SU-DHL-6 (cell line): ENCODE measurements at regions not wholly inside any gene's neighbourhood (a gene's known extent, or its start where the extent isn't known, plus 50 kb on each side); places are given as distances from the start of the nearest gene placed in this dataset.
"Not testable (repeated sequence)": the region's sequence is repeated elsewhere in the genome, so short reads cannot be mapped to it uniquely, and the experiment has no call there.

Experiments
- H2AFZ ChIP-seq: fragments of 200-600 bp; sonication (generic); 2 replicates; pipeline ENCODE4 v1.6.1; 2014; ENCODE audit warnings: low read depth, mild to moderate bottlenecking, moderate library complexity, mixed read lengths, antibody characterized with exemption, low read length; ENCODE audit not compliant: severe bottlenecking
- H3F3A ChIP-seq: fragments of 200-600 bp; shearing (Covaris generic); 2 replicates; pipeline ENCODE4 v1.6.0; 2016; ENCODE audit warnings: antibody characterized with exemption, mild to moderate bottlenecking; ENCODE audit not compliant: insufficient read depth
- H3K27ac ChIP-seq: fragments of 200-600 bp; sonication (generic); 2 replicates; pipeline ENCODE4 v1.5.1; 2016; ENCODE audit warnings: low read depth, mild to moderate bottlenecking, low read length, moderate library complexity, mixed read lengths
- H3K27me3 ChIP-seq: fragments of 200-600 bp; sonication (generic), shearing (Covaris generic); 2 replicates; pipeline ENCODE4 v1.6.0; 2014; ENCODE audit warnings: mild to moderate bottlenecking, low read length
- H3K36me3 ChIP-seq: fragments of 200-600 bp; sonication (generic); 2 replicates; pipeline ENCODE4 v1.6.1; 2014; ENCODE audit warnings: mild to moderate bottlenecking, low read length, mixed read lengths
- H3K4me2 ChIP-seq: fragments of 300-600, 200-600 bp; shearing (Covaris generic), sonication (generic); 2 replicates; pipeline ENCODE4 v1.6.0; 2014; ENCODE audit warnings: low read length, low read depth, mild to moderate bottlenecking; ENCODE audit not compliant: poor library complexity, severe bottlenecking
- H3K4me3 ChIP-seq: fragments of 200-600 bp; sonication (generic); 2 replicates; pipeline ENCODE4 v1.5.1; 2014; ENCODE audit warnings: antibody characterized with exemption, low read length, mild to moderate bottlenecking, mixed read lengths; ENCODE audit not compliant: insufficient read depth, poor library complexity, severe bottlenecking
- H3K79me2 ChIP-seq: fragments of 200-600 bp; sonication (generic); 2 replicates; pipeline ENCODE4 v1.6.1; 2014; ENCODE audit warnings: mild to moderate bottlenecking, low read length, moderate library complexity; ENCODE audit not compliant: insufficient read depth
- H3K9ac ChIP-seq: fragments of 200-600 bp; sonication (generic); 2 replicates; pipeline ENCODE4 v1.7.0; 2014; ENCODE audit warnings: mild to moderate bottlenecking, low read length
- H3K9me2 ChIP-seq: fragments of 200-600 bp; sonication (generic); replicated peaks from 2 replicates; pipeline ENCODE4 v1.6.1; 2014; ENCODE audit warnings: low read length; ENCODE audit not compliant: insufficient read depth
- H3K9me3 ChIP-seq: fragments of 200-600 bp; sonication (generic); 2 replicates; pipeline ENCODE4 v1.6.1; 2014; ENCODE audit warnings: low read length, mixed read lengths; ENCODE audit not compliant: insufficient read depth
- H4K20me1 ChIP-seq: fragments of 200-600 bp; sonication (generic); 2 replicates; pipeline ENCODE4 v1.6.1; 2014; ENCODE audit warnings: low read depth, mild to moderate bottlenecking, antibody characterized with exemption, low read length, moderate library complexity, mixed read lengths
- CTCF ChIP-seq: fragments of 200-600 bp; sonication (generic); IDR thresholded peaks from one replicate; pipeline ENCODE4 v1.5.1; 2017; ENCODE audit warnings: antibody characterized with exemption, mild to moderate bottlenecking, low read length, moderate library complexity; ENCODE audit not compliant: insufficient read depth, poor library complexity, severe bottlenecking
- EZH2phosphoT487 ChIP-seq: fragments of 200-600 bp; sonication (generic), shearing (Covaris generic); conservative IDR thresholded peaks from 2 replicates; pipeline ENCODE4 v1.6.1; 2018; ENCODE audit warnings: mild to moderate bottlenecking, antibody characterized with exemption, low read length, moderate library complexity, mixed read lengths

- Histone ChIP-seq H3K4me2 (no peak overlapping the region), H3K27ac (no peak overlapping the region), H3K27me3 (no peaks in the 10 kb centered on the region), H3K36me3 (no peaks in the 10 kb centered on the region), H3F3A (peaks cover 7% of the 10 kb centered on the region), H2AFZ (no peak overlapping the region), H3K4me3 (no peak overlapping the region), H3K79me2 (no peaks in the 10 kb centered on the region), H4K20me1 (no peaks in the 10 kb centered on the region), H3K9me3 (peaks cover 21% of the 10 kb centered on the region), H3K9ac (no peak overlapping the region), H3K9me2 (no peaks in the 10 kb centered on the region)
- TF ChIP-seq CTCF (no peak), EZH2phosphoT487 (no peak)
Observed at GRCh38 chr7:67917437-67917755, 920.8 kb downstream of the TYW1 start.

- peak overlapping the region; percentile 41 for H3K4me3 ChIP-seq
- no peaks in the 10 kb centered on the region for H3K79me2 ChIP-seq
- no peak overlapping the region for H3K9ac ChIP-seq
- no peaks in the 10 kb centered on the region for H3K9me2 ChIP-seq
- no peak overlapping the region for H3K4me2 ChIP-seq
- H3K9me3 ChIP-seq = peaks cover 21% of the 10 kb centered on the region
- peaks cover 7% of the 10 kb centered on the region for H3F3A ChIP-seq
- H2AFZ ChIP-seq = peak overlapping the region; percentile 85
- TF ChIP-seq CTCF = no peak
- H3K27ac ChIP-seq = no peak overlapping the region
- H3K36me3 ChIP-seq = no peaks in the 10 kb centered on the region
- no peaks in the 10 kb centered on the region for H3K27me3 ChIP-seq
- H4K20me1 ChIP-seq = no peaks in the 10 kb centered on the region
Observed at GRCh38 chr7:67918158-67918557, 921.5 kb downstream of the TYW1 start.

- Histone ChIP-seq H3K9me3 (peaks cover 13% of the 10 kb centered on the region), H3K4me2 (no peak overlapping the region), H3K27me3 (no peaks in the 10 kb centered on the region), H3K36me3 (no peaks in the 10 kb centered on the region), H3K9ac (no peak overlapping the region), H3F3A (peaks cover 2% of the 10 kb centered on the region), H3K79me2 (no peaks in the 10 kb centered on the region), H3K9me2 (no peaks in the 10 kb centered on the region), H3K4me3 (no peak overlapping the region), H2AFZ (no peak overlapping the region), H4K20me1 (no peaks in the 10 kb centered on the region), H3K27ac (no peak overlapping the region)
- TF ChIP-seq CTCF (no peak), EZH2phosphoT487 (no peak)
Observed at GRCh38 chr7:67923286-67923685, 926.7 kb downstream of the TYW1 start.

- H2AFZ ChIP-seq = no peak overlapping the region
Observed at GRCh38 chr7:67928141-67928540, 931.5 kb downstream of the TYW1 start.

GRCh38 chr7:67936447-67936846 is 939.8 kb downstream of the TYW1 start:
- H3K9me2 ChIP-seq, H3K79me2 ChIP-seq, H3K4me2 ChIP-seq, H3F3A ChIP-seq, H3K9ac ChIP-seq, H2AFZ ChIP-seq, H3K27me3 ChIP-seq, H3K4me3 ChIP-seq, H4K20me1 ChIP-seq, H3K9me3 ChIP-seq, H3K27ac ChIP-seq, H3K36me3 ChIP-seq: not testable (repeated sequence)

More at GRCh38 chr7:67928141-67928540, 931.5 kb downstream of the TYW1 start:
- Histone ChIP-seq H3K4me2 (no peak overlapping the region), H3K27me3 (no peaks in the 10 kb centered on the region), H3K4me3 (no peak overlapping the region), H3F3A (no peaks in the 10 kb centered on the region), H3K9me2 (no peaks in the 10 kb centered on the region), H3K36me3 (no peaks in the 10 kb centered on the region), H3K9me3 (no peaks in the 10 kb centered on the region), H3K9ac (no peak overlapping the region), H3K27ac (no peak overlapping the region), H3K79me2 (no peaks in the 10 kb centered on the region), H4K20me1 (no peaks in the 10 kb centered on the region)
- no peak for TF ChIP-seq EZH2phosphoT487
- no peak for TF ChIP-seq CTCF
